ENCODE measurements at regions not wholly inside any gene's neighbourhood (a gene's known extent, or its start where the extent isn't known, plus 50 kb on each side); places are given as distances from the start of the nearest gene placed in this dataset.
"Not testable (repeated sequence)": the region's sequence is repeated elsewhere in the genome, so short reads cannot be mapped to it uniquely, and the experiment has no call there.

DNA sequence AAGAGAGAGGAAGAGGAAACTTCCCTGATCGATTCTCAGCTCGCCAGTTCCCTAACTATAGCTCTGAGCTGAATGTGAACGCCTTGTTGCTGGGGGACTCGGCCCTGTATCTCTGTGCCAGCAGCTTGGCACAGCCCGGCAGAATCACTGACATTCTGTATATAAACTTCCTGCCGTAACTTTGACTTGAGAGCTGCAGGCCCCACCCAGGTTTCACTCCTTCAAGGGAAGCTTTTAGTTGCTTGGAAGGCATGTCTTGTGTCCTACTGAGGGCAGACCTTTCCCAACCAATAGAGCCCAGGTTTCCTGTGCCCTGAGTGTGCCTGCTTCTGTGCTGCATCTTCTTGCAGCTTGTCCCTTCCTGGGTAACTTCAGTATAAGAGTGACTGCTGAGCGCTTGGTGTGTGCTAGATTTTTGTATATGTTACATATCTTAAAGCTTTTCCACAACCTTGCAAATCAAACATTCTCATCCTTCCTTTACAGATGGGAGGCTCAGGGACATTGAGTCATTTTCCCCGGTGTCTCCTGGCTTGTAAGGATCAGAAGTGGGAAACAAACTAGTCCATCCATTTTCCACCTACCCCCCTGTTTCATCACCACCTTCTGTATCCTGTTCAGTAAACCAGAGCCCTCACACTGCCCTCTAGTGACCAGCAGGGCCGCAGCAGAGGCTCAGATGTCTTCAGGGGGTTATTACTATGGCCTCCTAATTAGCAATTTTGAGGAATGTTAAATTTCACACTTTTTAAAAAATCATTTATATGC is 225.2 kb upstream of the PRSS58 start:
- TF ChIP-seq, protein P1, sequence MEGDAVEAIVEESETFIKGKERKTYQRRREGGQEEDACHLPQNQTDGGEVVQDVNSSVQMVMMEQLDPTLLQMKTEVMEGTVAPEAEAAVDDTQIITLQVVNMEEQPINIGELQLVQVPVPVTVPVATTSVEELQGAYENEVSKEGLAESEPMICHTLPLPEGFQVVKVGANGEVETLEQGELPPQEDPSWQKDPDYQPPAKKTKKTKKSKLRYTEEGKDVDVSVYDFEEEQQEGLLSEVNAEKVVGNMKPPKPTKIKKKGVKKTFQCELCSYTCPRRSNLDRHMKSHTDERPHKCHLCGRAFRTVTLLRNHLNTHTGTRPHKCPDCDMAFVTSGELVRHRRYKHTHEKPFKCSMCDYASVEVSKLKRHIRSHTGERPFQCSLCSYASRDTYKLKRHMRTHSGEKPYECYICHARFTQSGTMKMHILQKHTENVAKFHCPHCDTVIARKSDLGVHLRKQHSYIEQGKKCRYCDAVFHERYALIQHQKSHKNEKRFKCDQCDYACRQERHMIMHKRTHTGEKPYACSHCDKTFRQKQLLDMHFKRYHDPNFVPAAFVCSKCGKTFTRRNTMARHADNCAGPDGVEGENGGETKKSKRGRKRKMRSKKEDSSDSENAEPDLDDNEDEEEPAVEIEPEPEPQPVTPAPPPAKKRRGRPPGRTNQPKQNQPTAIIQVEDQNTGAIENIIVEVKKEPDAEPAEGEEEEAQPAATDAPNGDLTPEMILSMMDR (IDR thresholded peaks at IDR 0.05; ENCODE audit: extremely low read depth, insufficient read depth, missing control alignments) = peak; percentile 83
- peak; percentile 26 for DNase-seq (ENCODE audit: low spot score)
- in situ Hi-C loops (cut with MboI; ENCODE audit: low pct_unique_long_range_greater_than_20kb, low sequenced_read_pairs, unreplicated experiment) = no loop called here

DNA sequence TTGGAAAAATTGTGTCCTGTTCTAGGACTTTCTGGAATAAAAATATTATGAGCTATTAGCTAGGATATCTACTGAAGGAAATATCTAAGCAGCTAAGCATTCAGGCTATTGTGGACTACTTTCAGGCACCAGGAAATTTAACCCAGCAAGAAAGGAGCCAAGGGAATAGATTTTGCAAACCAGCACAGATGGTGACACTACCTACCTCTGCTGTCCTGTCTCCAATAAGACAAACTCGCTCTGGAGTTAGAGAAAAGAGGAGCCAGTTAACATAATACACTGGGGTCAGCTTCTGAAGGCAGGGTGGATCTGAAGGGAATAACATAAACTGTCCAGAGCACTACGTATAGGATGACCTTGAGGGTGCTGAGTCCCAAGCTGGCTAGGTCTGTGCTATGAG is 223.7 kb upstream of the PRSS58 start:
- no peak for DNase-seq (ENCODE audit: low spot score)

DNA sequence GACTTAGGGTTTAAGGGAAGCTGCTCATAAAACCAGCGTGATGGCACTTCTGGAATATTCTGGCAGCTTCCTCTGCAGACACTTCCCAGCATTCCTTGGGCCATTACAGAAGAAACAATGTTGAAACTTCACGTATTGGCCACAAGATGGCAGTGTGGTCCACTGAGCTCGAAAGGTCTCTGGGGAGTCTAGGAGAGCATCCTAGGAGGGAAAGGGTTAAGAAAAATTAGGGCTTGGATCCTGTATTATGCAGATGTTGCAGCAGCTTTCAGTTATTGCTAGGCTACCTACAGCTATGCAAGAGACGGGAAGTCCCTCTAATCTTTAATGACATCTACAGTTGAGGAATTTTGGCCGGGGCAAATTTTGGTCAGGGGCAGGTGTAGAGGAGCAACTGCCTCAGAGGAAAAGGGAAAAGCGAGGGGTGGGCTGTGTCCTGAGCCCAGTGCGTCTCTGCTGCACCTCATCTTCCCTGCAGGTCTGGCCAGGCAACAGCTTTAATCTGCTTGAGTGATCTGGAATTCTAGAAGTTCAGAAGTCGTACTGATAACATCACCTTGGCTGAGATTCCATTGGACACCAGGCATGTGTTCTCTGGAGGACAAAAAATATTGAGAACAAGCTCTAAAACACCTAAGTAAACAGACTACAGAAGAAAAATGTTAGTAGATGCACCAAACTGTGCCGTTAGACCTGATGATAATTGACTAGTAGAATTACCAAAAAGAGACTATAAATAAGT is 220.8 kb upstream of the PRSS58 start:
- TF ChIP-seq, protein P1 (IDR thresholded peaks at IDR 0.05; ENCODE audit: extremely low read depth, insufficient read depth, missing control alignments) = peak; percentile 74
- DNase-seq (ENCODE audit: low spot score) = peak; percentile 27
- in situ Hi-C loops (cut with MboI; ENCODE audit: low pct_unique_long_range_greater_than_20kb, low sequenced_read_pairs, unreplicated experiment) = no loop called here

More for the DNA sequence above, 223.7 kb upstream of the PRSS58 start:
- in situ Hi-C loops (cut with MboI; ENCODE audit: low pct_unique_long_range_greater_than_20kb, low sequenced_read_pairs, unreplicated experiment) = no loop called here
- TF ChIP-seq, protein P1 (IDR thresholded peaks at IDR 0.05; ENCODE audit: extremely low read depth, insufficient read depth, missing control alignments) = no peak

DNA sequence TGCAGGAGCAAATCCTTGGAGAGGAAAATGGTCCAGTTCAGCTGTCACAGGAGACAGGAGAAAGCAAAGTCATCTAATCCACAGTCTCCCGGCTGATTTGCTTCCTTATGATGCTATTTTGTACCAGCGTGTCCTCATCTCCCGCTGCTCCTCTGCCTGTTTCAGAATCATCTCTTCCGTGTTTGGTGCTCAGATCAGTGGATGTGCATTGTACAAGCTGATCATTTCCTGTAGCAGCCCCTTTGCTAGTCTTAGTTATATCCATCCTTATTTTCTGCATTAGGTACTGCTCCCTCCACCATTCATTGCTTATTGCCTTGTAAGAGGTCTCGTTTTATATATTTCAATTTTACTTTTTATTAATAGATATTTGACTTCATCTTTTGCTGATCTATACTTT is 219.9 kb upstream of the PRSS58 start:
- DNase-seq (ENCODE audit: low spot score); in situ Hi-C loops (cut with MboI; ENCODE audit: low pct_unique_long_range_greater_than_20kb, low sequenced_read_pairs, unreplicated experiment): not testable (repeated sequence)

DNA sequence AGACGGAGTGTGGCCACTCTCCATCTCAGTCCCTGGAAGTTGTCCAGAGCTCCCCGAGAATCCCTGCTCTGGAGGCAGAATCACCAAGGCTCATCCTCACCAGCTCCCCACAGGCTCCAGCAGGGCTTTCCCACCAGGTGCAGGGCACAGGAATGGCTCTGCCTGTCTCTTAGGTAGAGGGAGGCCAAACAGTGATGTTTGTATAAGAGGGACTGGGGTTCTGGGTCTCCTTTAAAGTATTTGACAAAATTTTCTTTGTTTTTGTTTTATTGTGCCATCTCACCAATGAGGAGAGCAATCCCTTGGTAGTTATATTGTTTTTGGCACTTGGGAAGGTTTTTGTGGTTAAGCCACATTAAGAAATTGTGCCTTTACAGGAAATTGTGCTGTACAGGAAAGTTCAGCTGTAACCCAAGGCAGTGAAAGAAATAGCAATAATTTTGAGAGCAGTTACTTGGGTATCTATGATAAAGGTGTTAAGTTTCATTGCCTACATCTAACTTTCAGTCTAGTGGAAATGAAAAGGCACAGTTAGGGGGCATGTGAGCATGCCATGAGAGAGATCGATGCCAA is 219.3 kb upstream of the PRSS58 start:
- TF ChIP-seq, protein P1 (IDR thresholded peaks at IDR 0.05; ENCODE audit: extremely low read depth, insufficient read depth, missing control alignments) = no peak
- no peak for DNase-seq (ENCODE audit: low spot score)
- in situ Hi-C loops (cut with MboI; ENCODE audit: low pct_unique_long_range_greater_than_20kb, low sequenced_read_pairs, unreplicated experiment) = no loop called here

DNA sequence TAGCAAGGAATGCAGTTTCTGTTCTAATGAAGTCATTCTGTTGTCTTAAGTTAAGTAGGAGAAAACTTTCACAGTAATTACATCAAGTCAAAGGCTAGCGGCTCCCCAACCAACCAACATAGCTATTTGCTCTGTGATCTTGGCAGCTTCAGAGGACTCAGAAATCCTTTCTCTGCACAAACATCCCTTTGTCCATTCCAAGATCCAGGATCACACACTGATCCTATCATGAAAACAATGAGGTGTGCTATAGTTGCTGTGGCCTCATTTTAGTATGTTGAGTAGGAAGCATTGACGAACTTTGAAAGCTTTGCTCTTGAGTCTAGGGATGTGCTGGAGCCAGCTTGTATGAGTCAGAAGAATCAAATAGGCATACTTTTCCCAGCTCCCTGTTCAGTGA is 218.2 kb upstream of the PRSS58 start:
- TF ChIP-seq, protein P1 (IDR thresholded peaks at IDR 0.05; ENCODE audit: extremely low read depth, insufficient read depth, missing control alignments) = no peak
- in situ Hi-C loops (cut with MboI; ENCODE audit: low pct_unique_long_range_greater_than_20kb, low sequenced_read_pairs, unreplicated experiment) = no loop called here
- DNase-seq (ENCODE audit: low spot score) = no peak

DNA sequence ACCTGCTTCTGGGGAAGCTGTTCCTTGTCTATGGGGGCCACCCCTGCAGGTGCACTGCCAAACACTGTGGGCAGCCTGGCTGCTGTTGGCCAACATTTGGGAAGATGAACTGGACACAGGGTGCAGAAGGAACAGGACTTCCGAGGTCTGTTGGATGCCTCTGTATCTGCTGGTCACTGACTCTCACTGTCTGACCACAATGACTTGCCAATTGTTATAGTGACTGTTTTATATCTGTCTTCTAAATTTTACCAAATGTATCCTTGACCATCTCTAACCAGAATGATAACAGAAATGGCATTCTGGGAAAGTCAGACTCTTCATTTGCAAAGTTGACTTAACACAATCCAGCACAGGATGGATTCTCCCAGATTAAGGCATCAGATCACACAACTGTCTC is 214.0 kb upstream of the PRSS58 start:
- in situ Hi-C loops (cut with MboI; ENCODE audit: low pct_unique_long_range_greater_than_20kb, low sequenced_read_pairs, unreplicated experiment) = no loop called here
- no peak for DNase-seq (ENCODE audit: low spot score)
- TF ChIP-seq, protein P1 (IDR thresholded peaks at IDR 0.05; ENCODE audit: extremely low read depth, insufficient read depth, missing control alignments) = no peak
